ENCODE measurements at regions not wholly inside any gene's neighbourhood (a gene's known extent, or its start where the extent isn't known, plus 50 kb on each side); places are given as distances from the start of the nearest gene placed in this dataset.

GRCh38 chr11:130641876-130642275 is 193.4 kb downstream of the ADAMTS15 start:
- no peak for DNase-seq (ENCODE audit: low read depth)

- no peak for DNase-seq (ENCODE audit: low read depth)
Measured at GRCh38 chr11:130642994-130643393, 194.5 kb downstream of the ADAMTS15 start.

GRCh38 chr11:130644187-130644586 is 195.7 kb downstream of the ADAMTS15 start:
- DNase-seq (ENCODE audit: low read depth) = no peak

DNA sequence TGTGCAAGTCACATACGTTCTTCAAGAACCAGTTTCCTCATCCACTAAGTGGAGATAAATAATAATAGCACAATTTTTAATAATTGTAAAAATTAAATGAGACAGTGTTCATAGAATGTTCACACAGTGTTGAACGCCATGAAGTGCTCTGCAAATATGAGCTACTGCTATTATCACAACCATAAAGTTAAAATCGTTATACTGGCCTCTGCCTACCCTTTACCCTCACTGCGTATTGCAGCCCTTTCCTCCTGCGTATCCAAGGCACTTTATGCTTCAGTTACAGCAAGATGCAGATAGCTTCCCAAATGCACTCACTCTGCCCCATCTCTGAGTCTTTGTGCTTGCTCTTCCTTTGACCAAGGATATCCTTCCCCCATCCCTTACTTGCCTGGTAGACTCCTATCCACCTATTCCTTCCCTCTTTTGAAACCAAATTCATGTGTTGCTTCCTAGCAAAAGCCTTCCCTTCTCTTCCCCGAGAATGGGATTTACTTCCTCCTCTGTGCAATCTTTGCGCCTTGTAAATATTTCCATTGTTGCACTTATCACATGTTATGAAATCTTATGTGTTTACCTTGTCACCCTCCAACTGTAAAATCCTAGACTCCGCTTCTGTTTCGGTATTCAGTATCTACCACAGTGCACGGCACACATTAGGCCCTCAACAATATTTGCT is 196.9 kb downstream of the ADAMTS15 start:
- DNase-seq (ENCODE audit: low read depth) = no peak

DNA sequence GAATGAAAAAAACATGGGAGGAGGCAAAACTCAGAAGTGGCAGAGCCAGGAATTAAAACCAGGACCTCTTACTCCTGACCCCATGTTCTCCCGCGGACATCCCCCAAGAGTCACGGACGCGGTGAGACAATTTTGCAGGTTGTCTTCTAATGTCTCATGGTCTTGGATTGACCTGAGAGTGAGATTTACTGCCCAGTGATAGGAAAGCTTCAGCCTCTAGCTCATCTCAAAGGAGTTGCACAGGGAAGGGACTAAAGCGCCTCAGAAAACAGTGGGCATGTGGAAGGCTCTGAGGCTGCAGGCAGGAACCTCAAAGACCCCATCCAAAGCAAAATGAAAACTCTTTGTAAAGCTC is 197.4 kb downstream of the ADAMTS15 start:
- no peak for DNase-seq (ENCODE audit: low read depth)

- DNase-seq (ENCODE audit: low read depth) = no peak
Measured at GRCh38 chr11:130646881-130647280, 198.4 kb downstream of the ADAMTS15 start.

DNA sequence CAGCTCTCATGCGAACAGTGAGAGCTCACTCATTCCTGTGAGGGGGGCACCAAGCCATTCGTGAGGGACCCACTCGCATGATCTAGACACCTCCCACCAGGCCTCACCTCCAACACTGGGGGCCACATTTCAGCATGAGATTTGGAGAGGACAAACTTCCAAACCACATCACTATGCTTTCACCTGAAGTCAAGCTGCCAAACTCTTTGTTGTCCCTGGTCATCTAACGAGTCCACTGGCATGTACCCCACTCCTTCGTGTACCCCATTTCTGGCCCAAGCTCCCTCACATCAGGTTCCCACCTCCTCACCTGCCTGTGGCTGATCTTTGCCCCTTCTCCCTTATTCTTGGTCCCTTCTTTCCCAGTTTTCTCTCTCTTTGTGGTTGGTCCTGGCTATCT is 198.9 kb downstream of the ADAMTS15 start:
- no peak for DNase-seq (ENCODE audit: low read depth)

DNA sequence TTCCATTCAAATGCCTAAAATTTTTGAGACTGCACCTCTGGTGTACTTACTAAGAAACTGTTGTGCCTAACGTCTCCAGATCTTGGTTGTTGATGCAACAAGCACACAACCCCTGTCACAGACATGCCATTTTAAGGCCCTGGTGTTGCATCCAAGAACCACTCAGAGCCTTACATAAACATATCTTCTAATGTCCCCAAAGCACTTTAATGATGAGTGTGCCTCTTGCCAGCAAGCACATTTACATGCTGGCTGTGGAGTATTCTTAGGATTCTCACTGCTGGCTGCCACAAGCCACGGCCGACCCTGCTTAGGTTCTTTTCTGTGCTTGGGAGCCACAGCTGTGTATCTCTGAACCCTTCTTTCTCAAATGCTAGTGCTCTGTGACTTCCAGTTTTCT is 201.4 kb downstream of the ADAMTS15 start:
- DNase-seq (ENCODE audit: low read depth) = no peak

GRCh38 chr11:130650456-130651030 is 202.1 kb downstream of the ADAMTS15 start:
- no peak for DNase-seq (ENCODE audit: low read depth)

DNA sequence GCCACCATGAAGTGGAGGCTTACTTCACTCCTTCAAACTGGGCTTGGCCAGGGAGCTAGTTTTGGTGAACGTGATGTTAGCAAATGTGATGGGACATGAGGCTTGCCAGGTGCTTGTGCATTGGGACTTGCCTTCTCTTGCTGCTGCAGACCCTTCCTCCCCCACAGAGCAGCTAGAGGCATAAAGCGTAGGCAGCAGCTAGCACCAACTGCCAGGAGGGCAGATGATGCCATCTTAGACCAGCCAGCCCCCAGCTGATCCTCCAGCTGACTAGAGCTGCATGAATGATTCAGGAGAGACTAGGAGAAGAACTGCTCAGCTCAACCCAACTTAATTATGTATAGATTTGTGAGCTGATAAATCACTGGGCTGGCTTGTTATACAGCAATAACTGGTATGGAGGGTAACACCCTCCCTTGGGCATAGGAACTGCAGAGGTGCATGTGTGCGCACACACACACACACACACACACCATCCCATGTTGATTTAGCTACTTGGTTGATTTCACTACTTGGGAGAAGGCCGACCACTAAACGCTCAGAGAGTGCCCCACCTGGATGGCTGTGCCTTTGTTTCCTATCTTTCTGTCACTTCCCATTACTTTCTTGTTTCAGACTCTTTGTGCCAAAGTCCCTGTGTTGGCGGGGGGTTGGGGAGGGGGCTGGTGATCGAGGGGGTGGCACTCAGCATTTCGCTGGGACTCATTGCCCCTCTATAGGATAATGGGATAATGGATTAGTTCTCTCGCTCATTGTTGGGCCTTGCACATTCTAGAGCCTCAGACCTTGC is 202.8 kb downstream of the ADAMTS15 start:
- DNase-seq (ENCODE audit: low read depth) = no peak

GRCh38 chr11:130652671-130653335 is 204.4 kb downstream of the ADAMTS15 start:
- no peak for DNase-seq (ENCODE audit: low read depth)

DNA sequence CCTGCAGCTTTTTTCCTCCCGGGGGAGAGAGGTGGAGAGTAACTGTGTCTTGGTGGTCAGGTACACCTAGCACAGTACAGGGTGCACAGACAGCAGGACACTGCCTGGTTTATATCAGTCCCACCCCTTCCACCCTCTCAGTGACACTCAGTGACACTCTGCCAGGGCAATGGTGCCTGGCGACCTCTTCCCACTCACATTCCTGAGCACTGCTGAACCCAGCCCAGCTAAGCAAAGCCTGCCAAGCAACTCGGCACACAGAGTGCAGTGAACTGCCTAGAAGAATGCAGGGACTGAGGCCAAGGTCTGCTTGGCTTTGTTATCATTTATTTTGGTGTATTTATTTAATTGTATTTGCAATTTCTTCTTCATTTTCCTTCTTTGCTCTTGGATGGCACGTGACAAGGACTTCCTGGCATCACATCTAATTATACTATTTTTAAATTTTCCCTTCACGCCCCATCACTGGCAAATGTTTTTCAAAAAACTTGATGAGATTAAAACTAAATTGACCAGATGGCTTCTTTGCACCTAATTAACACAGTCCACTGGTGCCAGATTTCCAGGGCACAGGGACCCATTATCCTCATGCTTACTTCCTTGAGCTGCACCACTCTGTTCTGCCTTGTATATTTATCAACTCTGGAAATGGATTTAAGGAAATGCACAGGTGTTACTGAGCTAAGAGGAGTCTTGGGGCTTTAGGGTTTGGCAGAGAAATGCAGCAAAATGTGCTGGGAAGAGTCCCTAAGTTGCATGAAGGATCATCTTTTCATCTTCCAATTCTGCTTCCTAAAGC is 205.6 kb downstream of the ADAMTS15 start:
- no peak for DNase-seq (ENCODE audit: low read depth)

DNA sequence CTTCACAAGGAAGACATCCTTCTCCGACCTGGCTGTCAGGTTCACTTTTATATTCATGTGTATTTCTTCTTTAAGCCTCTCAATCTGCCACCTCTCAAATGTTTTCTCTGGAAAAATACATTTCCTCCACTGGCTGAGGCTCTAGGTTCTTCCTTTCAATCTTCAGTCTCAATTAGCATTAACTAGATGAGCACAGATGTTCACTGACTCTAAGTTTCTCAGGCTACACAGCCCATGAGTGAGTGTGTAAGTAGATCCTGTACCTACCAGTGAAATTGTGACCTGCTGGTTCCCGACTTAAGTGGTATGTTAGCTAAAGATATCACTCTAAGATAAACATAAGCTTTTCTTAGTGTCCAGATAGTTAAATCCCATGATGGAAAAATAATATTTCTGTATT is 206.9 kb downstream of the ADAMTS15 start:
- DNase-seq (ENCODE audit: low read depth) = no peak

DNA sequence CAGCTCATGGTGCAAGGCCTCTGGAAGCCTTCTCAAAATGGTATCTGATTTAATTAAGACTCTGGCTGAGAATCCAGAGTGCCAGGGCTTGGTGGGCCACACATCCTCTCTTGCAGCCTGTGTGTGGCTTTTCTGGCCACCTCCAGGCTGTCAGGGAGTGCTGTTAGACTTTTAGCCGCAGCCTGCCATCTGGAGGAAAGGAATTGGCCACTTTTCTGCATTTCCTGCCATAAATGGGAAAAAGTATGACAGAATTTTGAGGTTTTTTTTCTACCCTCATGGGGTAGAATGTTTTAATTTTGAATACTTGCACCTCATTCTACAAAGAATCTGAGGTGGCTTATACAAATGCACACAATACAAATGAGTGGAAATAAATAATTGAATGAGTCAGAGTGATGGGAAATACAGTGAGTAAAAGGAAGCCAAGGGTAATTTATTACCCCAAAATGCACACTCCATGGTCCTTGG is 218.4 kb downstream of the ADAMTS15 start:
- DNase-seq (ENCODE audit: low read depth) = no peak

DNA sequence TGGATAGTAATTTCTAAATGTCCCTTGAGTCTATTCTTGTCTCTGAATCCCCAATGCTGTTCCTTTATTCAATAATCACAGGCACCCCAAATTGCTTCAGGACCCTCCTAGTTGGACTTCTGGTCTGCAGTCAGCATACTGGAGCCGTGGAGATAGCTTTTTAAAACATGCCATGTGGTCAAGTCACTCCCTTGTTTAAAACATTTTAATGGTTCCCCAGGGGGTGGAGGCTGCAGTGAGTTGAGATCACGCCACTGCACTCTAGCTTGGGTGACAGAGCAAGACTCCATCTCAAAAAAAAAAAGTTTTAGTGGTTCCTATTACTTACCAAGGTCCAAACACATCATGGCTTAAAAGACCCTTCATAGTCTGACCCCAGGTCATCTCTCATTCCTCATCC is 220.3 kb downstream of the ADAMTS15 start:
- DNase-seq (ENCODE audit: low read depth) = no peak

- no peak for DNase-seq (ENCODE audit: low read depth)
Measured at GRCh38 chr11:130670200-130670599, 221.8 kb downstream of the ADAMTS15 start.

DNA sequence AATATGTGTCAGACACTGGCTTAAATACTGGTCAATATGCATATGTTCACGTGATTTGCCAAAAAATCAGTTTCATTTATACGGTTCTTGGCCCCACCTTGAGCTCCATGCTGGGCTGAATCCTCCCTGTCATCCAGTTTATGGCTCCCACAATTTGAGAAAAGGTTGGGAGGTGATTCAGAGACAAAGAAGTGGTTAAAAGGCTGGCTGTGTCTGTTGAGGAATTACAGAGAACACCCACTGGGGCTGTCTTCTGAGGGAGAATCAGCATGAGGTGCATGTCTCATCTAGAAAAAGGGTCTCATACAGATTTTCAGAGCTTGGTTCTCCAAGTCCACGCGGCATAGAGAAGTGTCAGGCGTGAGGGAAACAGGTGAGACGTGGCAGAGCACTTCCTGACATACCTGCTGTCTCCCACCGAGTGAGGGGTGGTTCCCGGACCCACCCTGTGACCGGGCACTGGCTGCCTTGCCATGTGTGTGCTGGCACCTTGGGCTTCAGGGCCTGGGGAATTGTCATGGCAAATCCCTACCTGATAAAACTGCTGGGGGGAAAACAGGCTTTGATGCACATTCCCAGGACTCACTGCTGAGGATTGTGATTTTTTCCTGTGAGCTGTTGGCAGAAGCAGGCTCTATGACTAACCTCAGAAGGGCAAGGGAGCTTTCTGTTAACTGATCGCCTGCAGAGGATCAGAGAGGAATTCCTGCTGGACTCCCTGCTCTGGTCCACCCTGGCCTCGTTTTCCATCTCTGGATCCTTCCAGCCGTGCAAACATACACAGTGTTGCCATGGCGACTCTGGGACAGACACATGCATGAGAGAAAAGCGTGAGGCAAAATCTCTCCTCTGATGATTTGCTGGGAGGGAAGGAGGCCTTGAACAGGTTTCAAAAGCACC is 223.6 kb downstream of the ADAMTS15 start:
- no peak for DNase-seq (ENCODE audit: low read depth)

DNA sequence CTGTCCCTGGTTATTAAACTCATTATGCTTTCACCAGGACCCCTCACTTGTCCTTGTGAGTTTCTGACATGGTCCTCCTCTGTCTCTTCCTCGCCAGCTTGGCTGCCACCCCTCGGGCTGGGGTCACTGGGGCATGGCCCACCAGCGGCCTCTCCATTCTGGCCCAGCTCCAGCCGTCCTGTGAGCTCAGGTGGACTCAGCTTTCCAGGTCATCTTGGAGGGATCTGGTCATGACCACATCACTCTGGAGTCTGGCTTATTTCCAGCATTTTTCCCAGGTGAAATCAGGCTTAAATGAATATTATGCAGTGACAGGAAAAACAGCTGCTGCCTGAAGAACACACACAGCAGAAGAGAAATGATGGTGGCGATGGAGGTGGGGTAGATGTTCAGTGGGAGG is 224.5 kb downstream of the ADAMTS15 start:
- no peak for DNase-seq (ENCODE audit: low read depth)

DNA sequence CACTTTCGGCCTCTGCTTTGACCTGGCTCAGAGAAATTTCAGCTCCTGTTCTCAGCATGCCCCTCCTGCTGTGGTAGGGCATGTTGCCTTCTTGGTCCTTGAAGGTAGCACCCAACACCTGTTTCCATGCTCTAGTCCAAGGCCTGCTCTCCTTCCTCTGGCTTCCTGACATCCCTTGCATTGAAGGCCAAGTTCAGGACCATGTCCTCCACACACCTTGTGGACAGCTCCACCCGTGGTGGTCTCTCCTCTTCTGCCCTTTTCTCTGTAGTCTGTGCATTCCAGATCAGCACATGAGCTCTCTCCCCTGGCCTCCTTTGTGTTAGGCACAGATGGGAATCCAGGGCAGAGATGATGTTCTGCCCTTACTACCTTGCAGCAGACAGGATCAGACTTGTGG is 225.3 kb downstream of the ADAMTS15 start:
- no peak for DNase-seq (ENCODE audit: low read depth)

- DNase-seq (ENCODE audit: low read depth) = no peak
Measured at GRCh38 chr11:130674686-130675308, 226.4 kb downstream of the ADAMTS15 start.
